GM23338 (cell line): ENCODE measurements at regions not wholly inside any gene's neighbourhood (a gene's known extent, or its start where the extent isn't known, plus 50 kb on each side); places are given as distances from the start of the nearest gene placed in this dataset.

Experiments used
- ATAC-seq: fragments of 200-7000 bp; cut with Tn5 transposase; 3 replicates; pipeline ENCODE4 v1.9.1; 2020
- DNase-seq: peaks from one replicate; pipeline ENCODE4 v3.0.0-alpha.2; 2015; ENCODE audit warnings: low spot score
- H2AFZ ChIP-seq: fragments of 200-600 bp; sonication (generic); 2 replicates; pipeline ENCODE4 v1.8.0; 2016; ENCODE audit warnings: antibody characterized with exemption, mild to moderate bottlenecking, moderate library complexity
- H3F3A ChIP-seq: fragments of 200-600 bp; sonication (generic); replicated peaks from 2 replicates; pipeline ENCODE4 v1.8.0; 2017; ENCODE audit warnings: antibody characterized with exemption, mixed run types, low read depth
- H3K27ac ChIP-seq: fragments of 200-600 bp; sonication (generic); 2 replicates; pipeline ENCODE4 v1.6.1; 2016; ENCODE audit warnings: low read depth
- H3K27me3 ChIP-seq: fragments of 200-600 bp; sonication (generic); 2 replicates; pipeline ENCODE4 v1.8.0; 2016; ENCODE audit warnings: mild to moderate bottlenecking, mixed run types, moderate library complexity; ENCODE audit not compliant: insufficient read depth
- H3K36me3 ChIP-seq: fragments of 200-600 bp; sonication (generic); 2 replicates; pipeline ENCODE4 v1.8.0; 2016; ENCODE audit warnings: mild to moderate bottlenecking; ENCODE audit not compliant: insufficient read depth
- H3K4me1 ChIP-seq: fragments of 200-600 bp; sonication (generic); 2 replicates; pipeline ENCODE4 v1.8.0; 2016; ENCODE audit warnings: mild to moderate bottlenecking, moderate library complexity; ENCODE audit not compliant: insufficient read depth
- H3K4me2 ChIP-seq: fragments of 200-600 bp; sonication (generic); 2 replicates; pipeline ENCODE4 v1.7.1; 2017; ENCODE audit warnings: mixed run types
- H3K4me3 ChIP-seq: fragments of 200-600 bp; sonication (generic); 2 replicates; pipeline ENCODE4 v1.6.1; 2016; ENCODE audit warnings: mixed run types
- H3K79me2 ChIP-seq: fragments of 200-600 bp; sonication (generic); replicated peaks from 2 replicates; pipeline ENCODE4 v1.8.0; 2017; ENCODE audit warnings: mild to moderate bottlenecking; ENCODE audit not compliant: insufficient read depth
- H3K9me2 ChIP-seq: fragments of 200-600 bp; sonication (generic); 2 replicates; pipeline ENCODE4 v1.8.0; 2017; ENCODE audit not compliant: insufficient read depth
- H4K20me1 ChIP-seq: fragments of 200-600 bp; sonication (generic); replicated peaks from 2 replicates; pipeline ENCODE4 v1.8.0; 2017; ENCODE audit warnings: mild to moderate bottlenecking; ENCODE audit not compliant: insufficient read depth
- H3K27ac Mint-ChIP-seq: 2 replicates; pipeline ENCODE4 v1.8.0; 2020; ENCODE audit warnings: inconsistent platforms, mild to moderate bottlenecking, moderate library complexity, mixed read lengths
- H3K27me3 Mint-ChIP-seq: 3 replicates; pipeline ENCODE4 v1.8.0; 2022; ENCODE audit warnings: low read depth, mild to moderate bottlenecking, moderate library complexity, mixed read lengths, inconsistent platforms; ENCODE audit not compliant: insufficient read depth, poor library complexity
- H3K36me3 Mint-ChIP-seq: 3 replicates; pipeline ENCODE4 v1.8.0; 2021; ENCODE audit warnings: low read depth, mild to moderate bottlenecking, inconsistent platforms, moderate library complexity, mixed read lengths
- H3K4me1 Mint-ChIP-seq: 3 replicates; pipeline ENCODE4 v1.8.0; 2020; ENCODE audit warnings: mild to moderate bottlenecking, inconsistent platforms, mixed read lengths
- H3K4me3 Mint-ChIP-seq: 3 replicates; pipeline ENCODE4 v1.8.0; 2021; ENCODE audit warnings: moderate library complexity, mild to moderate bottlenecking, inconsistent platforms, mixed read lengths
- H3K9me3 Mint-ChIP-seq: 3 replicates; pipeline ENCODE4 v1.8.0; 2020; ENCODE audit warnings: moderate library complexity, mild to moderate bottlenecking, inconsistent platforms, mixed read lengths
- EZH2 ChIP-seq: fragments of 200-600 bp; sonication (generic); IDR thresholded peaks from one replicate; pipeline ENCODE4 v1.8.0; 2017; ENCODE audit warnings: antibody characterized with exemption, mild to moderate bottlenecking, low read depth; ENCODE audit not compliant: unreplicated experiment
- EZH2phosphoT487 ChIP-seq: fragments of 200-600 bp; sonication (generic); IDR thresholded peaks from one replicate; pipeline ENCODE4 v1.8.1; 2018; ENCODE audit warnings: antibody characterized with exemption; ENCODE audit not compliant: unreplicated experiment
- JUNB ChIP-seq: IDR thresholded peaks from one replicate; pipeline ENCODE4 v1.6.1; 2016; ENCODE audit warnings: antibody characterized with exemption; ENCODE audit not compliant: unreplicated experiment
- NANOG ChIP-seq: IDR thresholded peaks from 2 replicates; pipeline ENCODE4 v1.6.1; 2016; ENCODE audit warnings: antibody characterized with exemption, borderline replicate concordance
- POLR2AphosphoS5 ChIP-seq: IDR thresholded peaks from 2 replicates; pipeline ENCODE4 v1.6.1; 2016; ENCODE audit warnings: antibody characterized with exemption, low read depth
- STAT1 ChIP-seq: IDR thresholded peaks from one replicate; pipeline ENCODE4 v1.6.1; 2016; ENCODE audit warnings: antibody characterized with exemption; ENCODE audit not compliant: unreplicated experiment
- ZNF114 ChIP-seq: fragments of 250-450 bp; sonication (Bioruptor Pico); IDR thresholded peaks from 2 replicates; pipeline ENCODE4 v1.5.0; 2020; ENCODE audit warnings: mild to moderate bottlenecking, moderate library complexity
- ZNF331 ChIP-seq: fragments of 250-450 bp; sonication (Bioruptor Pico); IDR thresholded peaks from 2 replicates; pipeline ENCODE4 v1.5.0; 2020; ENCODE audit warnings: low read depth, mild to moderate bottlenecking, moderate library complexity
- TF ChIP-seq, protein P1 (sequence below): IDR thresholded peaks from 2 replicates; pipeline ENCODE4 v1.6.1; 2016; ENCODE audit warnings: antibody characterized with exemption
- TF ChIP-seq, protein P2 (sequence below): fragments of 250-450 bp; sonication (Bioruptor Pico); IDR thresholded peaks from 2 replicates; pipeline ENCODE4 v1.5.0; 2020; ENCODE audit warnings: mild to moderate bottlenecking, moderate library complexity
- TF ChIP-seq, protein P3 (sequence below), 2 experiments: fragments of 200-600 bp in 1 of 2; sonication (generic) in 1 of 2; conservative IDR thresholded peaks; 2 replicates each; pipeline versions ENCODE4 v1.5.1 to v1.6.1; 2016 to 2017; ENCODE audit warnings: antibody characterized with exemption in 2 of 2, low read depth in 2 of 2, mild to moderate bottlenecking in 2 of 2, moderate library complexity in 1 of 2
- TF ChIP-seq, protein P4 (sequence below): IDR thresholded peaks from one replicate; pipeline ENCODE4 v1.6.1; 2018; ENCODE audit warnings: antibody characterized with exemption; ENCODE audit not compliant: unreplicated experiment

DNA sequence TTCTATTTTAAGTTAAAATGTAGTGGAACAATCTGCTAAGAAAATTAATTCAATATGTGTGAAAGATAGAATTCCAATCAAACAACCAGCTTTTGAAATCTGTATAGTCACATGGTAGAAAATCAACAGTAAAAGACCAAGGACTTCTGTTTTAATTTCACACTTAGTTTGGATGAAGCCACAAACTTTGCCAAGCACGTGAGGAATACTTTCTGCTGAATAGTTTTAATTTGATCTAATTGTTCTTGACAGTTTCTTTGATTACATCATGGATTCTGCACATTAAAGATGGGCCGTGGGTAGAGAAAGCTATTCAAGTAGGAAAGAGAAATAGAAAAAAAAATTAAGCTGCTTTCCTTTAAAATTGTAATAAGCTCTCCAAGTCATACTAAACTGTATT, 137.9 kb upstream of the FAM241A start:
- no peak overlapping the region for H3K4me3 Mint-ChIP-seq
- Histone ChIP-seq H3K4me1 (no peaks in the 10 kb centered on the region), H3K4me2 (no peak overlapping the region), H3F3A (no peaks in the 10 kb centered on the region), H3K36me3 (no peaks in the 10 kb centered on the region), H3K27me3 (no peaks in the 10 kb centered on the region), H3K79me2 (no peaks in the 10 kb centered on the region), H3K27ac (no peak overlapping the region), H3K4me3 (no peak overlapping the region), H3K9me2 (no peaks in the 10 kb centered on the region), H2AFZ (no peak overlapping the region), H4K20me1 (no peaks in the 10 kb centered on the region)
- H3K9me3 Mint-ChIP-seq, result no peaks in the 10 kb centered on the region
- no peaks in the 10 kb centered on the region for H3K27me3 Mint-ChIP-seq
- H3K4me1 Mint-ChIP-seq, result peaks cover 4% of the 10 kb centered on the region; the same call in 2 of the 3 replicates
- DNase-seq, result no peak
- TF ChIP-seq JUNB (no peak), STAT1 (no peak), EZH2 (no peak), NANOG (no peak), EZH2phosphoT487 (no peak), ZNF114 (CRISPR knock-in tag) (no peak), POLR2AphosphoS5 (no peak), ZNF331 (CRISPR knock-in tag) (no peak)
- TF ChIP-seq, protein P1, sequence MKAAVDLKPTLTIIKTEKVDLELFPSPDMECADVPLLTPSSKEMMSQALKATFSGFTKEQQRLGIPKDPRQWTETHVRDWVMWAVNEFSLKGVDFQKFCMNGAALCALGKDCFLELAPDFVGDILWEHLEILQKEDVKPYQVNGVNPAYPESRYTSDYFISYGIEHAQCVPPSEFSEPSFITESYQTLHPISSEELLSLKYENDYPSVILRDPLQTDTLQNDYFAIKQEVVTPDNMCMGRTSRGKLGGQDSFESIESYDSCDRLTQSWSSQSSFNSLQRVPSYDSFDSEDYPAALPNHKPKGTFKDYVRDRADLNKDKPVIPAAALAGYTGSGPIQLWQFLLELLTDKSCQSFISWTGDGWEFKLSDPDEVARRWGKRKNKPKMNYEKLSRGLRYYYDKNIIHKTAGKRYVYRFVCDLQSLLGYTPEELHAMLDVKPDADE, result no peak
- TF ChIP-seq, protein P2, sequence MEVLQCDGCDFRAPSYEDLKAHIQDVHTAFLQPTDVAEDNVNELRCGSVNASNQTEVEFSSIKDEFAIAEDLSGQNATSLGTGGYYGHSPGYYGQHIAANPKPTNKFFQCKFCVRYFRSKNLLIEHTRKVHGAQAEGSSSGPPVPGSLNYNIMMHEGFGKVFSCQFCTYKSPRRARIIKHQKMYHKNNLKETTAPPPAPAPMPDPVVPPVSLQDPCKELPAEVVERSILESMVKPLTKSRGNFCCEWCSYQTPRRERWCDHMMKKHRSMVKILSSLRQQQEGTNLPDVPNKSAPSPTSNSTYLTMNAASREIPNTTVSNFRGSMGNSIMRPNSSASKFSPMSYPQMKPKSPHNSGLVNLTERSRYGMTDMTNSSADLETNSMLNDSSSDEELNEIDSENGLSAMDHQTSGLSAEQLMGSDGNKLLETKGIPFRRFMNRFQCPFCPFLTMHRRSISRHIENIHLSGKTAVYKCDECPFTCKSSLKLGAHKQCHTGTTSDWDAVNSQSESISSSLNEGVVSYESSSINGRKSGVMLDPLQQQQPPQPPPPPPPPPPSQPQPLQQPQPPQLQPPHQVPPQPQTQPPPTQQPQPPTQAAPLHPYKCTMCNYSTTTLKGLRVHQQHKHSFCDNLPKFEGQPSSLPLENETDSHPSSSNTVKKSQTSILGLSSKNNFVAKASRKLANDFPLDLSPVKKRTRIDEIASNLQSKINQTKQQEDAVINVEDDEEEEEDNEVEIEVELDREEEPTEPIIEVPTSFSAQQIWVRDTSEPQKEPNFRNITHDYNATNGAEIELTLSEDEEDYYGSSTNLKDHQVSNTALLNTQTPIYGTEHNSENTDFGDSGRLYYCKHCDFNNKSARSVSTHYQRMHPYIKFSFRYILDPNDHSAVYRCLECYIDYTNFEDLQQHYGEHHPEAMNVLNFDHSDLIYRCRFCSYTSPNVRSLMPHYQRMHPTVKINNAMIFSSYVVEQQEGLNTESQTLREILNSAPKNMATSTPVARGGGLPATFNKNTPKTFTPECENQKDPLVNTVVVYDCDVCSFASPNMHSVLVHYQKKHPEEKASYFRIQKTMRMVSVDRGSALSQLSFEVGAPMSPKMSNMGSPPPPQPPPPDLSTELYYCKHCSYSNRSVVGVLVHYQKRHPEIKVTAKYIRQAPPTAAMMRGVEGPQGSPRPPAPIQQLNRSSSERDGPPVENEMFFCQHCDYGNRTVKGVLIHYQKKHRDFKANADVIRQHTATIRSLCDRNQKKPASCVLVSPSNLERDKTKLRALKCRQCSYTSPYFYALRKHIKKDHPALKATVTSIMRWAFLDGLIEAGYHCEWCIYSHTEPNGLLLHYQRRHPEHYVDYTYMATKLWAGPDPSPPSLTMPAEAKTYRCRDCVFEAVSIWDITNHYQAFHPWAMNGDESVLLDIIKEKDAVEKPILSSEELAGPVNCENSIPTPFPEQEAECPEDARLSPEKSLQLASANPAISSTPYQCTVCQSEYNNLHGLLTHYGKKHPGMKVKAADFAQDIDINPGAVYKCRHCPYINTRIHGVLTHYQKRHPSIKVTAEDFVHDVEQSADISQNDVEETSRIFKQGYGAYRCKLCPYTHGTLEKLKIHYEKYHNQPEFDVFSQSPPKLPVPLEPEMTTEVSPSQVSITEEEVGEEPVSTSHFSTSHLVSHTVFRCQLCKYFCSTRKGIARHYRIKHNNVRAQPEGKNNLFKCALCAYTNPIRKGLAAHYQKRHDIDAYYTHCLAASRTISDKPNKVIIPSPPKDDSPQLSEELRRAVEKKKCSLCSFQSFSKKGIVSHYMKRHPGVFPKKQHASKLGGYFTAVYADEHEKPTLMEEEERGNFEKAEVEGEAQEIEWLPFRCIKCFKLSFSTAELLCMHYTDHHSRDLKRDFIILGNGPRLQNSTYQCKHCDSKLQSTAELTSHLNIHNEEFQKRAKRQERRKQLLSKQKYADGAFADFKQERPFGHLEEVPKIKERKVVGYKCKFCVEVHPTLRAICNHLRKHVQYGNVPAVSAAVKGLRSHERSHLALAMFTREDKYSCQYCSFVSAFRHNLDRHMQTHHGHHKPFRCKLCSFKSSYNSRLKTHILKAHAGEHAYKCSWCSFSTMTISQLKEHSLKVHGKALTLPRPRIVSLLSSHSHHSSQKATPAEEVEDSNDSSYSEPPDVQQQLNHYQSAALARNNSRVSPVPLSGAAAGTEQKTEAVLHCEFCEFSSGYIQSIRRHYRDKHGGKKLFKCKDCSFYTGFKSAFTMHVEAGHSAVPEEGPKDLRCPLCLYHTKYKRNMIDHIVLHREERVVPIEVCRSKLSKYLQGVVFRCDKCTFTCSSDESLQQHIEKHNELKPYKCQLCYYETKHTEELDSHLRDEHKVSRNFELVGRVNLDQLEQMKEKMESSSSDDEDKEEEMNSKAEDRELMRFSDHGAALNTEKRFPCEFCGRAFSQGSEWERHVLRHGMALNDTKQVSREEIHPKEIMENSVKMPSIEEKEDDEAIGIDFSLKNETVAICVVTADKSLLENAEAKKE, result no peak
- TF ChIP-seq, protein P3, sequence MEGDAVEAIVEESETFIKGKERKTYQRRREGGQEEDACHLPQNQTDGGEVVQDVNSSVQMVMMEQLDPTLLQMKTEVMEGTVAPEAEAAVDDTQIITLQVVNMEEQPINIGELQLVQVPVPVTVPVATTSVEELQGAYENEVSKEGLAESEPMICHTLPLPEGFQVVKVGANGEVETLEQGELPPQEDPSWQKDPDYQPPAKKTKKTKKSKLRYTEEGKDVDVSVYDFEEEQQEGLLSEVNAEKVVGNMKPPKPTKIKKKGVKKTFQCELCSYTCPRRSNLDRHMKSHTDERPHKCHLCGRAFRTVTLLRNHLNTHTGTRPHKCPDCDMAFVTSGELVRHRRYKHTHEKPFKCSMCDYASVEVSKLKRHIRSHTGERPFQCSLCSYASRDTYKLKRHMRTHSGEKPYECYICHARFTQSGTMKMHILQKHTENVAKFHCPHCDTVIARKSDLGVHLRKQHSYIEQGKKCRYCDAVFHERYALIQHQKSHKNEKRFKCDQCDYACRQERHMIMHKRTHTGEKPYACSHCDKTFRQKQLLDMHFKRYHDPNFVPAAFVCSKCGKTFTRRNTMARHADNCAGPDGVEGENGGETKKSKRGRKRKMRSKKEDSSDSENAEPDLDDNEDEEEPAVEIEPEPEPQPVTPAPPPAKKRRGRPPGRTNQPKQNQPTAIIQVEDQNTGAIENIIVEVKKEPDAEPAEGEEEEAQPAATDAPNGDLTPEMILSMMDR (conservative IDR thresholded peaks at IDR 0.05; ENCODE audit: low read depth in 2 of 2), result no peak
- TF ChIP-seq, protein P4, sequence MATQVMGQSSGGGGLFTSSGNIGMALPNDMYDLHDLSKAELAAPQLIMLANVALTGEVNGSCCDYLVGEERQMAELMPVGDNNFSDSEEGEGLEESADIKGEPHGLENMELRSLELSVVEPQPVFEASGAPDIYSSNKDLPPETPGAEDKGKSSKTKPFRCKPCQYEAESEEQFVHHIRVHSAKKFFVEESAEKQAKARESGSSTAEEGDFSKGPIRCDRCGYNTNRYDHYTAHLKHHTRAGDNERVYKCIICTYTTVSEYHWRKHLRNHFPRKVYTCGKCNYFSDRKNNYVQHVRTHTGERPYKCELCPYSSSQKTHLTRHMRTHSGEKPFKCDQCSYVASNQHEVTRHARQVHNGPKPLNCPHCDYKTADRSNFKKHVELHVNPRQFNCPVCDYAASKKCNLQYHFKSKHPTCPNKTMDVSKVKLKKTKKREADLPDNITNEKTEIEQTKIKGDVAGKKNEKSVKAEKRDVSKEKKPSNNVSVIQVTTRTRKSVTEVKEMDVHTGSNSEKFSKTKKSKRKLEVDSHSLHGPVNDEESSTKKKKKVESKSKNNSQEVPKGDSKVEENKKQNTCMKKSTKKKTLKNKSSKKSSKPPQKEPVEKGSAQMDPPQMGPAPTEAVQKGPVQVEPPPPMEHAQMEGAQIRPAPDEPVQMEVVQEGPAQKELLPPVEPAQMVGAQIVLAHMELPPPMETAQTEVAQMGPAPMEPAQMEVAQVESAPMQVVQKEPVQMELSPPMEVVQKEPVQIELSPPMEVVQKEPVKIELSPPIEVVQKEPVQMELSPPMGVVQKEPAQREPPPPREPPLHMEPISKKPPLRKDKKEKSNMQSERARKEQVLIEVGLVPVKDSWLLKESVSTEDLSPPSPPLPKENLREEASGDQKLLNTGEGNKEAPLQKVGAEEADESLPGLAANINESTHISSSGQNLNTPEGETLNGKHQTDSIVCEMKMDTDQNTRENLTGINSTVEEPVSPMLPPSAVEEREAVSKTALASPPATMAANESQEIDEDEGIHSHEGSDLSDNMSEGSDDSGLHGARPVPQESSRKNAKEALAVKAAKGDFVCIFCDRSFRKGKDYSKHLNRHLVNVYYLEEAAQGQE, result no peak
- H3K36me3 Mint-ChIP-seq, result no peaks in the 10 kb centered on the region
- ATAC-seq, result no peak
- no peak overlapping the region for H3K27ac Mint-ChIP-seq
